HL-60 (cell line): ENCODE measurements at regions not wholly inside any gene's neighbourhood (a gene's known extent, or its start where the extent isn't known, plus 50 kb on each side); places are given as distances from the start of the nearest gene placed in this dataset.
"Not testable (repeated sequence)": the region's sequence is repeated elsewhere in the genome, so short reads cannot be mapped to it uniquely, and the experiment has no call there.

ENCODE experiments used
- DNase-seq, 2 experiments: peaks; one replicate each; pipeline ENCODE4 v3.0.0-alpha.2; 2010 to 2020; ENCODE audit warnings: low read depth in 1 of 2, low spot score in 1 of 2
- H3K27ac ChIP-seq: fragments of 250-450 bp; sonication (Bioruptor Pico); replicated peaks from 2 replicates; pipeline ENCODE4 v1.5.1; 2020; ENCODE audit warnings: mild to moderate bottlenecking, moderate library complexity
- H3K27me3 ChIP-seq: fragments of 250-450 bp; sonication (Bioruptor Pico); 2 replicates; pipeline ENCODE4 v1.5.1; 2021; ENCODE audit warnings: mild to moderate bottlenecking, moderate library complexity; ENCODE audit not compliant: insufficient read depth, poor library complexity, severe bottlenecking
- H3K4me3 ChIP-seq: replicated peaks from 2 replicates; pipeline ENCODE4 v1.5.1; 2011; ENCODE audit warnings: mild to moderate bottlenecking, control low read depth, low read length; ENCODE audit not compliant: insufficient read depth
- GABPA ChIP-seq: IDR thresholded peaks from 2 replicates; pipeline ENCODE4 v1.6.1; 2012; ENCODE audit warnings: low read depth
- POLR2AphosphoS5 ChIP-seq: IDR thresholded peaks from 2 replicates; pipeline ENCODE4 v1.6.1; 2012; ENCODE audit warnings: low read depth
- SPI1 ChIP-seq: IDR thresholded peaks from 2 replicates; pipeline ENCODE4 v1.6.1; 2012; ENCODE audit warnings: low read depth, mild to moderate bottlenecking, borderline replicate concordance
- TF ChIP-seq, protein P1 (sequence below): IDR thresholded peaks from 2 replicates; pipeline ENCODE4 v1.6.1; 2012; ENCODE audit warnings: low read depth; ENCODE audit not compliant: insufficient replicate concordance
- TF ChIP-seq, protein P2 (sequence below): IDR thresholded peaks from one replicate; pipeline ENCODE4 v1.5.1; 2011; ENCODE audit warnings: low read length, control low read depth, inconsistent platforms; ENCODE audit not compliant: insufficient read depth

DNA sequence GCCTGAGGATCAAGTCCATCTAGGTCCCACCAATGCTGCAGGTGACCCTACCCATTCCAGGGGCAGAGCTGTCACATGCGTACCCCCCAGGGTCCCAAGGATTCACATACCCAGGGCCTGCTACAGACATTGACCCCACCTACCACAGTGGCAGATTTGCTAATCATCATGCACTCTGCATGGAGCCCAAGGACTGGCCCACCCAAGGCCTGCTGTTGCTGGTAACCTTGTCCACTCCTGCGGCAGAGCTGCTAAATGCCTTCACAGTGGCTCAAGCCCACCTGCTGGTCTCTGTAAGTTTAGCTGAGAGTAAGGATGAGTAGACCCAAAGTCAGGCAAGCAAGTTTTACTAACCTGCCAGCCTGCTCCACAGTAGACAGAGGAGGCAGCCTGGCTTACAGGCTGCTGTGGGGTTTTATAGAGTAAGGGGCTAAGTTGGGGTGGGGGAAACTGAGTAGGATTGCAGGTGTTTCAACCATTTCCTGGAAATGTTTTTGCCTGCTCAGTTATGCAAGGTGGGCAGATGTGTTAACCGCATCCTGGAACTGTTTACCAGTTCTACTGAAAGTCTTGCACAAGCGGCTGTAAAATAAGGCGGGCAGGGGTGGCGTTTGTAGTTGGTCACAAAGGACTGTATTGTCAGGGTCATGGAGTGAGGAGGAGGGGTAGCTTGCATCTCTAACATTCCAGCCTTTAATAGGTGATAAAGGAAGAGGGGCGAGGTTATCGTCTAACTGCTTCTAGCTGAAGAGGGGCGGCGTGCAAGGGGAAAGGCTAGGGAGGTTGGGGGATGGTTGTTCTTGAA lies 2163.5 kb upstream of the WWC1 start:
- no peaks in the 10 kb centered on the region for H3K27me3 ChIP-seq
- DNase-seq = no peak
- TF ChIP-seq, protein P1, sequence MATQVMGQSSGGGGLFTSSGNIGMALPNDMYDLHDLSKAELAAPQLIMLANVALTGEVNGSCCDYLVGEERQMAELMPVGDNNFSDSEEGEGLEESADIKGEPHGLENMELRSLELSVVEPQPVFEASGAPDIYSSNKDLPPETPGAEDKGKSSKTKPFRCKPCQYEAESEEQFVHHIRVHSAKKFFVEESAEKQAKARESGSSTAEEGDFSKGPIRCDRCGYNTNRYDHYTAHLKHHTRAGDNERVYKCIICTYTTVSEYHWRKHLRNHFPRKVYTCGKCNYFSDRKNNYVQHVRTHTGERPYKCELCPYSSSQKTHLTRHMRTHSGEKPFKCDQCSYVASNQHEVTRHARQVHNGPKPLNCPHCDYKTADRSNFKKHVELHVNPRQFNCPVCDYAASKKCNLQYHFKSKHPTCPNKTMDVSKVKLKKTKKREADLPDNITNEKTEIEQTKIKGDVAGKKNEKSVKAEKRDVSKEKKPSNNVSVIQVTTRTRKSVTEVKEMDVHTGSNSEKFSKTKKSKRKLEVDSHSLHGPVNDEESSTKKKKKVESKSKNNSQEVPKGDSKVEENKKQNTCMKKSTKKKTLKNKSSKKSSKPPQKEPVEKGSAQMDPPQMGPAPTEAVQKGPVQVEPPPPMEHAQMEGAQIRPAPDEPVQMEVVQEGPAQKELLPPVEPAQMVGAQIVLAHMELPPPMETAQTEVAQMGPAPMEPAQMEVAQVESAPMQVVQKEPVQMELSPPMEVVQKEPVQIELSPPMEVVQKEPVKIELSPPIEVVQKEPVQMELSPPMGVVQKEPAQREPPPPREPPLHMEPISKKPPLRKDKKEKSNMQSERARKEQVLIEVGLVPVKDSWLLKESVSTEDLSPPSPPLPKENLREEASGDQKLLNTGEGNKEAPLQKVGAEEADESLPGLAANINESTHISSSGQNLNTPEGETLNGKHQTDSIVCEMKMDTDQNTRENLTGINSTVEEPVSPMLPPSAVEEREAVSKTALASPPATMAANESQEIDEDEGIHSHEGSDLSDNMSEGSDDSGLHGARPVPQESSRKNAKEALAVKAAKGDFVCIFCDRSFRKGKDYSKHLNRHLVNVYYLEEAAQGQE = no peak
- TF ChIP-seq POLR2AphosphoS5 = no peak
- TF ChIP-seq GABPA = no peak
- TF ChIP-seq, protein P2, sequence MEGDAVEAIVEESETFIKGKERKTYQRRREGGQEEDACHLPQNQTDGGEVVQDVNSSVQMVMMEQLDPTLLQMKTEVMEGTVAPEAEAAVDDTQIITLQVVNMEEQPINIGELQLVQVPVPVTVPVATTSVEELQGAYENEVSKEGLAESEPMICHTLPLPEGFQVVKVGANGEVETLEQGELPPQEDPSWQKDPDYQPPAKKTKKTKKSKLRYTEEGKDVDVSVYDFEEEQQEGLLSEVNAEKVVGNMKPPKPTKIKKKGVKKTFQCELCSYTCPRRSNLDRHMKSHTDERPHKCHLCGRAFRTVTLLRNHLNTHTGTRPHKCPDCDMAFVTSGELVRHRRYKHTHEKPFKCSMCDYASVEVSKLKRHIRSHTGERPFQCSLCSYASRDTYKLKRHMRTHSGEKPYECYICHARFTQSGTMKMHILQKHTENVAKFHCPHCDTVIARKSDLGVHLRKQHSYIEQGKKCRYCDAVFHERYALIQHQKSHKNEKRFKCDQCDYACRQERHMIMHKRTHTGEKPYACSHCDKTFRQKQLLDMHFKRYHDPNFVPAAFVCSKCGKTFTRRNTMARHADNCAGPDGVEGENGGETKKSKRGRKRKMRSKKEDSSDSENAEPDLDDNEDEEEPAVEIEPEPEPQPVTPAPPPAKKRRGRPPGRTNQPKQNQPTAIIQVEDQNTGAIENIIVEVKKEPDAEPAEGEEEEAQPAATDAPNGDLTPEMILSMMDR = no peak
- no peak for TF ChIP-seq SPI1
- H3K4me3 ChIP-seq = no peak overlapping the region
- H3K27ac ChIP-seq = no peak overlapping the region

DNA sequence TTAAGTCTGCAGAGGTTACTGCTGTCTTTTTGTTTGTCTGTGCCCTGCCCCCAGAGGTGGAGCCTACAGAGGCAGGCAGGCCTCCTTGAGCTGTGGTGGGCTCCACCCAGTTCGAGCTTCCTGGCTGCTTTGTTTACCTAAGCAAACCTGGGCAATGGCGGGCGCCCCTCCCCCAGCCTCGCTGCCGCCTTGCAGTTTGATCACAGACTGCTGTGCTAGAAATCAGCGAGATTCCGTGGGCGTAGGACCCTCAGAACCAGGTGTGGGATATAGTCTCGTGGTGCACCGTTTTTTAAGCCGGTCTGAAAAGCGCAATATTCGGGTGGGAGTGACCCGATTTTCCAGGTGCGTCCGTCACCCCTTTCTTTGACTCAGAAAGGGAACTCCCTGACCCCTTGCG lies 2146.3 kb upstream of the WWC1 start:
- H3K27ac ChIP-seq, H3K27me3 ChIP-seq, H3K4me3 ChIP-seq, DNase-seq: not testable (repeated sequence)

GRCh38 chr5:166163996-166164610 lies 2127.3 kb upstream of the WWC1 start:
- H3K27me3 ChIP-seq = no peaks in the 10 kb centered on the region
- no peak for TF ChIP-seq GABPA
- no peak for TF ChIP-seq POLR2AphosphoS5
- TF ChIP-seq, protein P1 = no peak
- TF ChIP-seq, protein P2 = no peak
- no peak for TF ChIP-seq SPI1
- H3K27ac ChIP-seq = no peak overlapping the region
- H3K4me3 ChIP-seq = no peak overlapping the region
- DNase-seq = no peak

DNA sequence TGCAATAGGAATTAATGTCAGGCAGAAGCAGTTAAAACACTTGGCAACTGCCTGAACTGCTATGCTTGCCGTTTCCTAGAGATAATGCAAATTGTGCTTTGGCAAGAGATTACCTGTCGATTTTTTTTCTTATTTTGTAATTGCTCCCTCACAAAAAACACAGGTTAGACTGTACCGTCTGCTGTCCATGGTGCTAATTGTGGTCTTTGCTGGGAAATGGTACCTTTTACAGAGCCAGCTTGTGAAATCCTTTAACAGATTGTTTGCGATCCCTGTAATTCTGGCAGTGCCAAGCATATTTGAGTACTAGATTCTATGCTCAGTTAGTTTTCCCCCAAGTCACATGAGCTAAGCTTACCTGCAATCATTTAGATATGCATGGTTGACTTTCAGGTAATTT lies 2125.8 kb upstream of the WWC1 start:
- H3K27ac ChIP-seq = no peak overlapping the region
- no peaks in the 10 kb centered on the region for H3K27me3 ChIP-seq
- no peak overlapping the region for H3K4me3 ChIP-seq
- no peak for DNase-seq
- TF ChIP-seq, protein P1 = peak; percentile 95
- no peak for TF ChIP-seq POLR2AphosphoS5
- TF ChIP-seq, protein P2 = no peak
